ENCODE measurements at regions not wholly inside any gene's neighbourhood (a gene's known extent, or its start where the extent isn't known, plus 50 kb on each side); places are given as distances from the start of the nearest gene placed in this dataset.

- intact Hi-C loops (cut with micrococcal nuclease; ENCODE audit: unreplicated experiment), result no loop called here
- Histone ChIP-seq H2AFZ (no peak overlapping the region), H3K27me3 (ENCODE audit: insufficient read depth, low read depth) (no peaks in the 10 kb centered on the region), H3K4me3 (no peak overlapping the region), H3K9me2 (ENCODE audit: insufficient read depth) (no peaks in the 10 kb centered on the region), H3K79me2 (ENCODE audit: low read depth) (no peaks in the 10 kb centered on the region), H3K9me3 (ENCODE audit: insufficient read depth, low read depth) (no peaks in the 10 kb centered on the region), H4K20me1 (ENCODE audit: insufficient read depth) (no peaks in the 10 kb centered on the region), H3K4me1 (replicated peaks; ENCODE audit: insufficient read depth) (no peaks in the 10 kb centered on the region), H3K36me3 (ENCODE audit: low read depth) (no peaks in the 10 kb centered on the region), H3K27ac (no peak overlapping the region), H3K4me2 (no peak overlapping the region), H3F3A (ENCODE audit: insufficient read depth, low read depth) (no peaks in the 10 kb centered on the region)
- TF ChIP-seq EZH2 (IDR thresholded peaks at IDR 0.05; ENCODE audit: low read depth), result no peak
- no peak for TF ChIP-seq CTCF (conservative IDR thresholded peaks at IDR 0.05)
- BruUV-seq (replicated peaks), result no TSS peak
- POLR2A ChIA-PET (ENCODE audit: unreplicated experiment), result no interaction called here
- no peak for DNase-seq
- CTCF ChIA-PET, result no interaction called here
Measured at GRCh38 chr6:18976091-18976490, 588.9 kb downstream of the RNF144B start.

- no peak overlapping the region for H3K27ac ChIP-seq
- H3K4me1 ChIP-seq (replicated peaks; ENCODE audit: insufficient read depth), result no peaks in the 10 kb centered on the region
- CTCF ChIA-PET, result interaction anchor here (0.6 kb wide), 1 partner anchor 207 kb away, joined by 4 read pairs; no protein-coding TSS in a partner anchor
- H3F3A ChIP-seq (ENCODE audit: insufficient read depth, low read depth), result no peaks in the 10 kb centered on the region
- no peaks in the 10 kb centered on the region for H3K9me2 ChIP-seq (ENCODE audit: insufficient read depth)
- no TSS peak for BruUV-seq (replicated peaks)
- H3K79me2 ChIP-seq (ENCODE audit: low read depth), result no peaks in the 10 kb centered on the region
- H3K4me2 ChIP-seq, result no peak overlapping the region
- no peak overlapping the region for H2AFZ ChIP-seq
- H3K27me3 ChIP-seq (ENCODE audit: insufficient read depth, low read depth), result no peaks in the 10 kb centered on the region
- no peaks in the 10 kb centered on the region for H3K9me3 ChIP-seq (ENCODE audit: insufficient read depth, low read depth)
- intact Hi-C loops (cut with micrococcal nuclease; ENCODE audit: unreplicated experiment), result no loop called here
- DNase-seq, result no peak
- POLR2A ChIA-PET (ENCODE audit: unreplicated experiment), result no interaction called here
- no peaks in the 10 kb centered on the region for H4K20me1 ChIP-seq (ENCODE audit: insufficient read depth)
- H3K4me3 ChIP-seq, result no peak overlapping the region
- H3K36me3 ChIP-seq (ENCODE audit: low read depth), result no peaks in the 10 kb centered on the region
- no peak for TF ChIP-seq EZH2 (IDR thresholded peaks at IDR 0.05; ENCODE audit: low read depth)
- TF ChIP-seq CTCF (conservative IDR thresholded peaks at IDR 0.05), result no peak
Measured at GRCh38 chr6:18976966-18977365, 589.8 kb downstream of the RNF144B start.

- no peak overlapping the region for H3K4me3 ChIP-seq
- ChIA-PET POLR2A (ENCODE audit: unreplicated experiment) (interaction anchor here (0.6 kb wide), 1 partner anchor 124 kb away, joined by 5 read pairs; no protein-coding TSS in a partner anchor), CTCF (interaction anchor here (0.6 kb wide), 1 partner anchor 1427 kb away, joined by 5 read pairs; no protein-coding TSS in a partner anchor)
- H3K4me1 ChIP-seq (replicated peaks; ENCODE audit: insufficient read depth), result no peaks in the 10 kb centered on the region
- H2AFZ ChIP-seq, result no peak overlapping the region
- H4K20me1 ChIP-seq (ENCODE audit: insufficient read depth), result no peaks in the 10 kb centered on the region
- TF ChIP-seq CTCF (conservative IDR thresholded peaks at IDR 0.05) (no peak), EZH2 (IDR thresholded peaks at IDR 0.05; ENCODE audit: low read depth) (no peak)
- no peak overlapping the region for H3K27ac ChIP-seq
- H3K9me3 ChIP-seq (ENCODE audit: insufficient read depth, low read depth), result no peaks in the 10 kb centered on the region
- intact Hi-C loops (cut with micrococcal nuclease; ENCODE audit: unreplicated experiment), result no loop called here
- peak; percentile 35 to 73 for DNase-seq
- H3F3A ChIP-seq (ENCODE audit: insufficient read depth, low read depth), result no peaks in the 10 kb centered on the region
- H3K79me2 ChIP-seq (ENCODE audit: low read depth), result no peaks in the 10 kb centered on the region
- BruUV-seq (replicated peaks), result no TSS peak
- H3K27me3 ChIP-seq (ENCODE audit: insufficient read depth, low read depth), result no peaks in the 10 kb centered on the region
- H3K9me2 ChIP-seq (ENCODE audit: insufficient read depth), result no peaks in the 10 kb centered on the region
- H3K4me2 ChIP-seq, result no peak overlapping the region
- H3K36me3 ChIP-seq (ENCODE audit: low read depth), result no peaks in the 10 kb centered on the region
Measured at GRCh38 chr6:18978337-18979128, 591.4 kb downstream of the RNF144B start.

Data from PC-9 (cell line).